ENCODE measurements at regions not wholly inside any gene's neighbourhood (a gene's known extent, or its start where the extent isn't known, plus 50 kb on each side); places are given as distances from the start of the nearest gene placed in this dataset.

GRCh38 chr11:111177037-111177871 is 68.3 kb upstream of the POU2AF2 start:
- DNase-seq (ENCODE audit: low read depth, low spot score) (no peak), ATAC-seq (no peak)
- Histone ChIP-seq H3K36me3 (ENCODE audit: control insufficient read depth in 1 of 2, insufficient read depth in 2 of 2, low read length in 2 of 2) (no peaks in the 10 kb centered on the region), H3K9ac (ENCODE audit: low read length) (no peak overlapping the region), H3K9me3 (ENCODE audit: control insufficient read depth in 1 of 2, insufficient read depth in 1 of 2, low read depth in 1 of 2, low read length in 2 of 2) (no peaks in the 10 kb centered on the region), H4K20me1 (ENCODE audit: insufficient read depth) (no peaks in the 10 kb centered on the region), H3K27me3 (ENCODE audit: insufficient read depth, low read length) (peaks cover 34% of the 10 kb centered on the region), H3K4me1 (ENCODE audit: control insufficient read depth in 1 of 2, insufficient read depth in 2 of 2, low read length in 2 of 2) (no peaks in the 10 kb centered on the region), H3K4me2 (ENCODE audit: low read length) (no peak overlapping the region), H3K4me3 (replicated peaks in 1 of 2; ENCODE audit: low read depth in 1 of 2, low read length in 2 of 2) (no peak overlapping the region), H3K9me2 (ENCODE audit: insufficient read depth) (no peaks in the 10 kb centered on the region), H3K79me2 (ENCODE audit: insufficient read depth, low read length) (no peaks in the 10 kb centered on the region), H2AFZ (ENCODE audit: low read depth, low read length, poor library complexity, severe bottlenecking) (no peak overlapping the region), H3K27ac (ENCODE audit: low read depth, low read length) (no peak overlapping the region)
- ChIA-PET POLR2A (no interaction called here), CTCF (no interaction called here), RAD21 (ENCODE audit: low non-redundant PET in 1 of 2, low total read pairs in 2 of 2, uncharacterized antibody in 2 of 2, unreplicated experiment in 2 of 2) (no interaction called here)
- no TSS peak for BruUV-seq (replicated peaks)
- intact Hi-C loops (cut with micrococcal nuclease) = no loop called here
- TF ChIP-seq TCF7L2 (IDR thresholded peaks at IDR 0.05; ENCODE audit: borderline replicate concordance, extremely low read depth, insufficient read depth, insufficient read length) = no peak
- TF ChIP-seq ZNF274 (IDR thresholded peaks at IDR 0.05; ENCODE audit: low read depth, low read length) = no peak

- Histone ChIP-seq H2AFZ (ENCODE audit: low read depth, low read length, poor library complexity, severe bottlenecking) (no peak overlapping the region), H3K79me2 (ENCODE audit: insufficient read depth, low read length) (no peaks in the 10 kb centered on the region), H3K27me3 (ENCODE audit: insufficient read depth, low read length) (peaks cover 35% of the 10 kb centered on the region), H3K4me3 (replicated peaks in 1 of 2; ENCODE audit: low read depth in 1 of 2, low read length in 2 of 2) (no peak overlapping the region), H3K27ac (ENCODE audit: low read depth, low read length) (no peak overlapping the region), H3K4me1 (ENCODE audit: control insufficient read depth in 1 of 2, insufficient read depth in 2 of 2, low read length in 2 of 2) (no peaks in the 10 kb centered on the region), H3K9me3 (ENCODE audit: control insufficient read depth in 1 of 2, insufficient read depth in 1 of 2, low read depth in 1 of 2, low read length in 2 of 2) (no peaks in the 10 kb centered on the region), H3K36me3 (ENCODE audit: control insufficient read depth in 1 of 2, insufficient read depth in 2 of 2, low read length in 2 of 2) (no peaks in the 10 kb centered on the region), H3K9me2 (ENCODE audit: insufficient read depth) (no peaks in the 10 kb centered on the region), H4K20me1 (ENCODE audit: insufficient read depth) (no peaks in the 10 kb centered on the region), H3K4me2 (ENCODE audit: low read length) (no peak overlapping the region), H3K9ac (ENCODE audit: low read length) (no peak overlapping the region)
- POLR2A ChIA-PET = no interaction called here
- intact Hi-C loops (cut with micrococcal nuclease) = no loop called here
- no peak for DNase-seq (ENCODE audit: low read depth, low spot score)
- RAD21 ChIA-PET (ENCODE audit: low non-redundant PET in 1 of 2, low total read pairs in 2 of 2, uncharacterized antibody in 2 of 2, unreplicated experiment in 2 of 2) = no interaction called here
- no TSS peak for BruUV-seq (replicated peaks)
- ATAC-seq = no peak
- CTCF ChIA-PET = no interaction called here
- TF ChIP-seq SIN3A (IDR thresholded peaks at IDR 0.05; ENCODE audit: low read depth) = no peak
- no peak for TF ChIP-seq SP1 (IDR thresholded peaks at IDR 0.05; ENCODE audit: low read depth)
- TF ChIP-seq ZNF274 (IDR thresholded peaks at IDR 0.05; ENCODE audit: low read depth, low read length) = no peak
- no peak for TF ChIP-seq POLR2AphosphoS5 (IDR thresholded peaks at IDR 0.05; ENCODE audit: low read depth, low read length)
- no peak for TF ChIP-seq FOSL1 (IDR thresholded peaks at IDR 0.05; ENCODE audit: low read depth)
- no peak for TF ChIP-seq ZBTB33 (IDR thresholded peaks at IDR 0.05; ENCODE audit: extremely low read depth, insufficient replicate concordance, low read length)
- no peak for TF ChIP-seq EZH2 (IDR thresholded peaks at IDR 0.05)
- TF ChIP-seq EGR1 (IDR thresholded peaks at IDR 0.05; ENCODE audit: low read depth) = no peak
- no peak for TF ChIP-seq JUND (IDR thresholded peaks at IDR 0.05)
- no peak for TF ChIP-seq ELF1 (IDR thresholded peaks at IDR 0.05; ENCODE audit: borderline replicate concordance, low read depth)
- TF ChIP-seq MAX (IDR thresholded peaks at IDR 0.05) = no peak
- no peak for TF ChIP-seq YY1 (IDR thresholded peaks at IDR 0.05; ENCODE audit: extremely low read depth, insufficient replicate concordance, low read depth, low read length)
- TF ChIP-seq ATF3 (IDR thresholded peaks at IDR 0.05) = no peak
- no peak for TF ChIP-seq SRF (IDR thresholded peaks at IDR 0.05; ENCODE audit: low read depth)
- TF ChIP-seq ZFX (IDR thresholded peaks at IDR 0.05) = no peak
- no peak for TF ChIP-seq TCF7L2 (IDR thresholded peaks at IDR 0.05; ENCODE audit: borderline replicate concordance, extremely low read depth, insufficient read depth, insufficient read length)
Observed at GRCh38 chr11:111176603-111177002, 68.9 kb upstream of the POU2AF2 start.
